ENCODE measurements at regions not wholly inside any gene's neighbourhood (a gene's known extent, or its start where the extent isn't known, plus 50 kb on each side); places are given as distances from the start of the nearest gene placed in this dataset.

DNA sequence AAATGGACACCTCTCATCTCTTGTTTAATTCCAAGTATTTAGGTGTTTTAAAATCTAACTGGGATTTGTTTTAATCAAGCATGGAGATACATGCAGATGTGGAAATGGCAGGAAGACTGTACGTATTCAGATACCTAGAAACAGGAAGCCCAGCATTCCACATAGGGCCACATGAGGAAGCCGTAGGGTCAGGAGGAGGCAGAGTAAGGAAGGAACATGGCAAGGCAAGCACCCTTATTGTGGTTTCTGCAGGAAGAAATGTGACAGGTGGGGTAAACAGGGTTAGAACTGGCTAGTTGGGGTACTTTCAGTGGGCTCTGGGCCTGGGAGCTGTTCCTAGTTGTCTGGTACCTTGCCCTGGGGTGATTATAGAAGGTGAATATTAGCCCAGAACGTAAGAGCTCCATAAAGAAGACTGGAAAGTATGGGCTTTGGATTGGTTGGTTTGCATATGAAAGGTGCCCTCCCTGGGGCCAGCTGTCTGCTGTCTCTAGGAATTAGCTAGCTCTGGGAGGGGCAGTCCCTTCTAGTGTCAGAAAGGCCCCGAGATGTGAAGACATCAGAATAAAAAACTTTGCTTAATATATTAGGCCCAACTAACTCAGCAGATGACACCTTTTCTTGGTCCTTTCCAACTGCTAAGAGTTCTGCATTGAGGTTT is 107.7 kb upstream of the CADPS start:
- DNase-seq: no peak

DNA sequence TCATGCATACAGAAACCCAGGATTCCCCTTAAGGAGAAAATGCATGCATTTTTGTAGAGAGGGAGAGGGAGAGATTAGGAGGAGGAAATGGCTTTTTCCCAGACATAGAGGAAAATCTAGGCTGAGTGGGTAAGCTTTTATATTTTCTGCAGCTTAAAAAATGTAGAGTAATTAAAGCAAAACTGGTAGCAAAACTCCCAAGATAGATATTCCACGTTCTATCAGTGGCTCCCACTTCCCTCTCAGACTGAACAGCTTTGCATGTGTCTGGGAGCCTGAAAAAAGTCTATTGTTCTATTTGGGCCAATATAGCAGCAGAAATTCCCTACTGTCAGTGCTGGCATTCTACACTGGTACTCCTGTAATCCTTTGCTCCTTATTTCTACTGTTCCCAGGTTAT is 110.8 kb upstream of the CADPS start:
- DNase-seq: no peak

DNA sequence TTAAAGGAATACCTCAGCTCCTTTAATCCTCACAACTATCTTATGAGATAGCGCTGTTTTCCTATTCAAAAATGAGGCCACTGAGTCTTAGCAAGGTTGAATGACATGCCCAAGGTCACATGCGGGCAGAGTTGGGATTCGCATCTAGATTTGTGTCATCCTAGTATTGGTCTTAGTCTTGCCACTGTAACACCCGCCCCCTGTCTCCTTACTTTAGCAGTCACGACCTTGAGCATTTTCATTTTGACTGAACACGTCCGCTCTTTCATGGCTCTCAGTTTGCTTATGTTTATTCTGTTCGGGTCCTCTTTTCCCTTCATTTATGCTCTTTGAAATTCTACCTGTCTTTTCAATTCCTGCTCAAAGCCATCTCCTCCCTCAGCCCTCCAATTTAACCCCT is 112.5 kb upstream of the CADPS start:
- no peak for DNase-seq

GRCh38 chr3:62990704-62991413 is 115.6 kb upstream of the CADPS start:
- no peak for DNase-seq

DNA sequence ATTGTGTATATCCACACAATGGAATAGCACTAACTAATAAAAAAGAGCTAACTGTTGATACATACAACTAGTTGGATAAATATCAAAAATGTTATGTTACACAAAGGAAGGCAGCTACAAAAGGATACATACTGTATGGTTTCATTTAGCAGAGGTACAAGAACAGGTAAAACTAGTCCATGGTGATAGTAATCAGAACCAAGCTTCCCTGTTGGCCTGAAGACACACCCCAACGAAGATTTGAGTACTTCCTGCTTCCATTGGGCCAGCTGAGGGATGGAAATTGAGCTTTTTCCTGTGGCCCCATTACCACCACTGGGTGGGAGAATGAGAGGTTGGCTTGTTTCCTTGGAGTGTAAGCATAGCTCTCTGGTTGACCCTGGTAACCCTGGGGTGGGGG is 117.3 kb upstream of the CADPS start:
- DNase-seq: no peak

DNA sequence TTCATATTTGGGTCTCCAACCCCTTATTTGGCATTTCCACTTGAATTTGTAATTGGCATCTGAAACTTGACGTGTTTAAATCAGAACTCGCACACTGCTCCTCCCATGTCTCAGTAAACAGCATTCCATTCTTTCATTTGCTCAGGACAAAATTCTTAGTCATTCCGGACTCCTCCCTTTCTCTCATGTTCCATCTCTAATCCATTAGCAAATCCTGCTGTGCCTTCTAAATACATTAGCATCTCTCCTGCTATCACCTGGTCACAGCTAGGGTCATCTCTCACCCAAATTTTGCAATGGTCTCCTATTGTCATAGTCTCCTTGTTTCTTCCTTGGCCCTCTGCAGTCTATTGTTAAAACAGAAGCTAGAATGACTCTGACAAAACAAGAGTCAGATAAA is 119.9 kb upstream of the CADPS start:
- DNase-seq: no peak

GRCh38 chr3:62995530-62995929 is 120.3 kb upstream of the CADPS start:
- no peak for DNase-seq

- no peak for DNase-seq
Measured at GRCh38 chr3:62997369-62997768, 122.2 kb upstream of the CADPS start.

DNA sequence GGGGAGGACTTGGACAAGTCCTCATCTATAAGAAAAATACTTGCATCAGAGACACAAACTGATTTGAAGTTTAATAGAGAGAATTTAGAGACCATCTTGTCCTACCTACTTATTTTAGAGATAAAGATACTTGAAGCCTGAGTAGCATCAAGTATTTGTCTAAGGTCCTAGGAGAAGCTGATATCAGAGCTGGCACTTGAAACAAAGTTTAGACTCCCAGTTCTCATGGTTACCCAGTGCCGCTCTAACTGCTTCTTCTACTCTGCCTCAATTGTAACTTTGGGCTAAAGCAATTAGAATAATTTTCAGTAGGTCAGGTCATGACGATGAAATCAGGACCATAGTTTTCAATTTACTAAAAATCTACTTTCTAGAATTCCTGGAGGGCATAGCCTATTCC is 123.9 kb upstream of the CADPS start:
- DNase-seq: no peak

DNA sequence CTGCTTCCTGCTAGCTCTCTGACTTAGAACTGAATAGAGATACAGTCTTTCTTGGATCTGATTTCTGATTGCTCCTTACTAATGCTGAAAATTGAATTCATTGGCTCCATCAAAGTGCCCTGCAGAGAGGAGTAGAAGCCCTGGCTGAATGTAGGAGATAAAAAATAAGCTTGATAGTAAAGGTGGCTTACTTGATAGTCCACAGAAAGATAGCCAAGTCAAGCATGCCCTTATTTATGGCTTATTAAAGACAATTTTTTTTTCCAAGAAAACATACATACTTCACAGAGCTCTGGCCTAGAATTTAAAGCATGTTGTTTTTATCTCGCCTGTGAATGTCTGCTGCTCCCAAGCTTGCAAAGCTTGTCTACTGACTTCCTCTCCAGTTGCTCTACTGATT is 124.6 kb upstream of the CADPS start:
- DNase-seq: no peak

DNA sequence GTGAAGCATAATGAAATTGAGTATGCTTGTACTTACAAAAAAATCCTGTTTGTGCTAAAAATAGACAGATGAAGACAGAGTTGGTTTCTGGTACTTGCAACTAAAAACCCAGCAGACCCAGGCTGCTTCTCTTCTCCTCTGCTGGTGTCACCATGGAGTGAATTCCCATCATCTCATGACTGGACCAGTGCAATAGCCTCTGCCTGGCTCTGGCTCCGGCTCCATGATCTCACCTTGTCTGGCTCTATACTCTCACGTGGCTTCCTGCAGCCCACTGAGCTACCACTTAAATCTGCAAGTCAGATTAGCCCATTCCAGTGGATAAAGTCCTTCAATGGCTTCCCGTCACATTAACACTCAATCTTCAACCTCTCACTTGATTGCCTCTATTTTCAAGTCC is 129.2 kb upstream of the CADPS start:
- no peak for DNase-seq

- no peak for DNase-seq
Measured at GRCh38 chr3:63015614-63016309, 140.5 kb upstream of the CADPS start.

GRCh38 chr3:63022114-63022513 is 146.9 kb upstream of the CADPS start:
- no peak for DNase-seq

- DNase-seq: no peak
Measured at GRCh38 chr3:63026722-63027121, 151.5 kb upstream of the CADPS start.

GRCh38 chr3:63029326-63029725 is 154.1 kb upstream of the CADPS start:
- DNase-seq: no peak

GRCh38 chr3:63029921-63030320 is 154.7 kb upstream of the CADPS start:
- DNase-seq: no peak

DNA sequence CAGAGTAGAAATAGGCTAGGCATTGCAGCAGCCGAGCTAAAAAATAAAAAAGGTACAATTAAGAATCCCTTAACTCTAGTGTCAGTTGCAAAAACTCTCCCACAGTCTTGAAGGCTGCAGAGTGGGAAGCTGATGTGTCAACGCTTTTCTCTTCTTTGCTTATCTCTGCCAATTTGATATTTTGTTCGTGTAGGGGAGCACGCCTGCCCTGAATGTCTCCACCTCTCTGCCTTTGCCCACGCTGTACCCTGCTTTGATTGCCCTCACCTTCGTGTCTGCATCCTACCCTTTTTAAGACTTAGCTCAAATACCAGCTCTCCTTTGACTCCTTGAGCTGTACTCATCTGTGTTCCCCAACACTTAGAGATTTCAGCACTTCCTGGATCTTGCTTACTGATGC is 155.4 kb upstream of the CADPS start:
- no peak for DNase-seq

GRCh38 chr3:63032881-63033280 is 157.7 kb upstream of the CADPS start:
- DNase-seq: no peak

DNA sequence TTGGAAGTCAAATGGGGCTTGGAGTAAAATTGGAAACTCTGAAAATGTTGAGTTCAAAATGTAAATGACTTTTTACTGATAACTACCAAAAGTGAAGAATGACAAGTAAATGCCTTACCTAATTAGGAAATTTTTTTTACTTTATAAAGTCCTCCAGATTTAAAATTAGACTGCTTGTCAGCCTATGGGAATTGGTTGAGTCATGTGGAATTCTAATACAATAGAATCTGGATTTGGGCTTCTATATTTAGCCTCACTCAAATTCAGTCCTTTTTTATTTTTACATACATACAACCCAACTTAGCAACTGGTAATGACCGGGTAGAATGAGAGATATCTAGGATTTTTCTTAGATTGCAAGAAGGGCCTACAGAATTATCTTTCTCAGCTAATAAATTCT is 158.9 kb upstream of the CADPS start:
- no peak for DNase-seq

DNA sequence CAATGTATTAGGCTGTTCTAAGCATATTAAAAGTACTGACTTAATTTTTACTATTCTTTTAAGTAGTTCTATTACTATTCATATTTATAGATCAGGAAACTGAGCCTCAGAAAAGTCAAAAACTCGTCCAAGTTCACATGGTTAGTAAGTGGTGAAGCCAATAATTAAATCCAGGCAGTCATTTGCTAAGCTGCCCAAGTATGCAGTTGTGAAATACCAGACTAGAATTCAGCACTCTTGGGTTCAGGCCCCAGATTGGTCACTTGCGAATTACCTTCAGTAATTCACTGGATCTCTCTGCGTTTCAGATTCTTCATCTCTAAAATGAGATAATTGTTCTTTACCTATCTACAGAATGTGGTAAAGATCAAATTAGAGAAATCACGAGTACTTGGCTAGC is 161.9 kb upstream of the CADPS start:
- no peak for DNase-seq

DNA sequence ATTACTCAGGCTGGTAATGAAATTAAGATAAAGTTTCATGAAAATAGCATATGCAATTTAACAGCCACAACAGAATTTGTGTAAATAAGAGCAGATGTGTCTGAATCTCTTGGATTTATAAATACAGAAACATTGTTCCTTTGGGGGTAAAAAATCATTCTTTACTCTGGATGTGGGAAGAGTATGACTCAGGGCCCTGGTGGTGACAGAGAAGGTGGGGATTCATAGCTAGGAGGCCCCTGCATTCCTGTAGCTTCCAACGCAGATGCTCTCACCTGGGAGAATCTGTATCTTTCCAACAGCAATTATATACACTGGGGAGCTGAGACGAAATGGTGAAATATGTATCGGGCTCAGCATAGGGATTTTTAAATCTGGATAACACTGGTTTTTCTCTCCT is 167.6 kb upstream of the CADPS start:
- DNase-seq: no peak

DNA sequence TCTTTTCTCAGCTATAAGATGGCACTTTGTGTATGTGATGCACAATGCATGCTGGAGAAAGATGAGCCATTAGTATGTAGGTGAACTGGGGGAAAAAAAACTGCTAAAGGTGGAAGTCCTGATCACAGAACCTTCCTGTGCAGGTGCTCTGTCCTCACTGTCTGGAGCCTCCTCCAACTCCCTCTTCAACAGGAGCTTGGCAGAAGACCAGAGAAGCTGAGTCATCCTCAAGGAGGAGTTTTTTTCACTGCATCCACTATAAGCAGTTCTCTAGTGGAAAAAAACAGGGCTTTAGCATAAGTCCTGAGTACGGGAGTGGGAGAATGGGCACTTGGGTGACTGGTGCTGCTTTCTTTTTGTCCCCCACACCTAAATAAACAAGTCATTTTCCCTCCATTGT is 168.4 kb upstream of the CADPS start:
- DNase-seq: no peak

DNA sequence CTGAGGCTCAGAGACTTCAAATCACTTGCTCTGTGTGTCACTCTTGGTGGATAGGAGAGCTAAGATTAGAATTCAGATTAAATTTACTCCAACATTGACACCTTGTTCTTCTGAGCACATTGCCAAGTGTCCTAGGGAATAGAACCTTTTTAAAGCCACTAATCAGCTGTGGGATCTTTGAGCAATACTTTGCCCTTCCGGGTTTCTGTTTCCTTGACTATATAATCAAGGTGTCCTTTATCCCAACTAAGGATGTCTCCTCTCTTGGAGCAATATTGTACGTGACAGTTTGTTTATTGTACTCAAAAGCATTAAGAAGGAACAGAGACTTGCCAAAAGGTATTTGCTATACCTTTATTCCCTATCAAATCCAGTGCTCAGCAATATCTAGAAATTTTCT is 170.9 kb upstream of the CADPS start:
- DNase-seq: no peak

DNA sequence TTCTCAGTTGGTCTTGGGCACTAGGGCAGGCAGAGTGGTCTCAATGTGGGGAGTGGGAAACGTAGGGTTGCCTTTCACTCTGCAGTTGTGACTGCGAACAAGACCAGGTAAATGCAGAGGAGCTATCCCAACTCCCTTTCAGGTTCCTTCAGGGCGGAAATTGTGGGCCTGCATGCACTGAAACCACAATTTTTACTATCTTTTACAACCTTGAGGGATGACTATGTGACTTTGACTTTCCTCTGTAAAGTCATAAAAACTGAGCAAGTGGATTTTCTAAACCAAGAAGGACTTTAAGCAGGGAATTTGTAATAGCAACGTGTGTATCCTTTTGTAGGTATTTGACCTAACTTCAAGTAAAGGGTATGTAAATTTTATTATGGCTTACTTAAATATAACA is 171.4 kb upstream of the CADPS start:
- DNase-seq: no peak

DNA sequence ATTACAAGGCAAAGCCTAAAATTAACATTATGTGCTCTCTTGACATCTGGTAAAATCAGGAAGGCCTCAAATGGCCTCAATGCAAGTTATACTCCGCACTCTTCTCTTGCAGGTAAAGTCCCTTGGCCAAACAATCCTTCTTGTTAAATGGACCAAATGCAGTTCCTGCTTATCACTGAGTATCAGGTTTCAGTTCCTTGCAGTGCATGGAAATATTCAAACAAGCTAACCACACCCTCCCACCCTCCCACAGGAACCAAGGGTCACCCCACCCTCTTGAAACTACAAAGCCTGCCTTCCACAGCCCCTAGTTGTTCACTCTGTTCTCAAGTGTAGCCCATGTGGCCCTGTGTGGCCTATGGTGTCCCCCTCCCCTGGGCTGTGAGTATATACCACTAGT is 171.9 kb upstream of the CADPS start:
- no peak for DNase-seq
